A673 (cell line): ENCODE measurements at regions not wholly inside any gene's neighbourhood (a gene's known extent, or its start where the extent isn't known, plus 50 kb on each side); places are given as distances from the start of the nearest gene placed in this dataset.

Experiments
- BruUV-seq: library from RNA; stranded (reverse); fragments of 400-500 nt; replicated peaks from 2 replicates; lab custom pipeline; 2021; lab: Mats Ljungman, UMichigan
- CTCF ChIA-PET: fragments of 300-600 bp; sonication (Branson Sonifier 250); formaldehyde crosslinking; loops from one replicate; lab custom pipeline; 2022; ENCODE audit warnings: antibody characterized with exemption; lab: Charles Lee
- POLR2A ChIA-PET: fragments of 300-600 bp; sonication (Branson Sonifier 250); formaldehyde crosslinking; loops from one replicate; lab custom pipeline; 2022; ENCODE audit warnings: antibody characterized with exemption; ENCODE audit not compliant: low non-redundant PET; lab: Charles Lee
- DNase-seq: peaks from one replicate; pipeline ENCODE4 v3.0.0-alpha.2; 2015; ENCODE audit warnings: low spot score
- H3K27ac ChIP-seq: fragments of 200-600 bp; sonication (generic); 2 replicates; pipeline ENCODE4 v1.5.1; 2016; ENCODE audit warnings: mixed run types, low read depth, mild to moderate bottlenecking, mixed read lengths, antibody characterized with exemption, low read length; ENCODE audit not compliant: poor library complexity, severe bottlenecking
- H3K27me3 ChIP-seq: fragments of 200-600 bp; sonication (generic); replicated peaks from 2 replicates; pipeline ENCODE4 v1.6.1; 2017; ENCODE audit warnings: mixed run types, low read depth, mild to moderate bottlenecking, mixed read lengths, antibody characterized with exemption, low read length; ENCODE audit not compliant: insufficient read depth, poor library complexity
- H3K36me3 ChIP-seq: fragments of 200-600 bp; sonication (generic); 2 replicates; pipeline ENCODE4 v1.6.1; 2016; ENCODE audit warnings: mixed run types, mild to moderate bottlenecking, mixed read lengths, antibody characterized with exemption, low read length; ENCODE audit not compliant: insufficient read depth, poor library complexity, severe bottlenecking
- H3K4me1 ChIP-seq: fragments of 200-600 bp; sonication (generic); 2 replicates; pipeline ENCODE4 v1.6.1; 2017; ENCODE audit warnings: mixed run types, mild to moderate bottlenecking, mixed read lengths, antibody characterized with exemption, low read length; ENCODE audit not compliant: insufficient read depth, poor library complexity, severe bottlenecking
- H3K4me3 ChIP-seq: fragments of 200-600 bp; sonication (generic); 2 replicates; pipeline ENCODE4 v1.5.1; 2016; ENCODE audit warnings: low read depth, mixed run types, mild to moderate bottlenecking, mixed read lengths, low read length; ENCODE audit not compliant: poor library complexity, severe bottlenecking
- H3K9me3 ChIP-seq: fragments of 200-600 bp; sonication (generic); 2 replicates; pipeline ENCODE4 v1.6.1; 2016; ENCODE audit warnings: mixed run types, low read depth, mild to moderate bottlenecking, mixed read lengths, antibody characterized with exemption, low read length; ENCODE audit not compliant: poor library complexity, severe bottlenecking
- EZH2 ChIP-seq: fragments of 200-600 bp; sonication (generic); IDR thresholded peaks from 2 replicates; pipeline ENCODE4 v1.6.1; 2017; ENCODE audit warnings: borderline replicate concordance, low read depth, mild to moderate bottlenecking, mixed read lengths, antibody characterized with exemption, low read length; ENCODE audit not compliant: poor library complexity, severe bottlenecking
- intact Hi-C: fragments of 100-400 bp; cut with micrococcal nuclease; formaldehyde crosslinking; loops from one replicate; pipeline ENCODE4 v1.10.0; 2022; ENCODE audit not compliant: unreplicated experiment
- TF ChIP-seq, protein P1 (sequence below): fragments of 300-800, 200-600 bp; sonication (generic); conservative IDR thresholded peaks from 2 replicates; pipeline ENCODE4 v1.5.1; 2017; ENCODE audit warnings: low read depth, mild to moderate bottlenecking, antibody characterized with exemption, low read length, moderate library complexity, mixed read lengths

DNA sequence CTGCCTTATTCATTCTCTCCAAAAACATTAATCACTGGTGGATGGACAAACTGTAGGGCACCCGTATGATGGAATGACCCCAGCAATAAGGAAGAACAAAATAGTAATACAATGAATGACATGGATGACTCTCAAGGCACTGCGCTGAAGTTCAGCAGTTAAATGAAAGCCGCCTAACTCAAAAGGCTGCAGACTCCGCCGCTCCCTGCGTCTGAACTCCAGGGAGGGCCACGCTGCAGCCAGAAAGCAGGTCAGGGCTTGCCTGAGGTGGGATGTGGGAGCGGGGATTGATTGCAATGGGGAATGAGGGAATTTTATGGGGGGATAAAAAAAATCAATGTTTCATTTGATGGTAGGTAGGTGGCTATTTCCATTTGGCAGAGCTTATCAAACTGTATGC, 86.5 kb upstream of the LAPTM4A start:
- intact Hi-C loops: no loop called here
- H3K27ac ChIP-seq: no peak overlapping the region
- H3K36me3 ChIP-seq: no peaks in the 10 kb centered on the region
- H3K4me3 ChIP-seq: no peak overlapping the region
- ChIA-PET CTCF (no interaction called here), POLR2A (no interaction called here)
- H3K4me1 ChIP-seq: no peaks in the 10 kb centered on the region
- no TSS peak for BruUV-seq
- TF ChIP-seq, protein P1, sequence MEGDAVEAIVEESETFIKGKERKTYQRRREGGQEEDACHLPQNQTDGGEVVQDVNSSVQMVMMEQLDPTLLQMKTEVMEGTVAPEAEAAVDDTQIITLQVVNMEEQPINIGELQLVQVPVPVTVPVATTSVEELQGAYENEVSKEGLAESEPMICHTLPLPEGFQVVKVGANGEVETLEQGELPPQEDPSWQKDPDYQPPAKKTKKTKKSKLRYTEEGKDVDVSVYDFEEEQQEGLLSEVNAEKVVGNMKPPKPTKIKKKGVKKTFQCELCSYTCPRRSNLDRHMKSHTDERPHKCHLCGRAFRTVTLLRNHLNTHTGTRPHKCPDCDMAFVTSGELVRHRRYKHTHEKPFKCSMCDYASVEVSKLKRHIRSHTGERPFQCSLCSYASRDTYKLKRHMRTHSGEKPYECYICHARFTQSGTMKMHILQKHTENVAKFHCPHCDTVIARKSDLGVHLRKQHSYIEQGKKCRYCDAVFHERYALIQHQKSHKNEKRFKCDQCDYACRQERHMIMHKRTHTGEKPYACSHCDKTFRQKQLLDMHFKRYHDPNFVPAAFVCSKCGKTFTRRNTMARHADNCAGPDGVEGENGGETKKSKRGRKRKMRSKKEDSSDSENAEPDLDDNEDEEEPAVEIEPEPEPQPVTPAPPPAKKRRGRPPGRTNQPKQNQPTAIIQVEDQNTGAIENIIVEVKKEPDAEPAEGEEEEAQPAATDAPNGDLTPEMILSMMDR: no peak
- no peak for TF ChIP-seq EZH2
- peaks cover 4% of the 10 kb centered on the region for H3K27me3 ChIP-seq
- DNase-seq: no peak
- H3K9me3 ChIP-seq: no peaks in the 10 kb centered on the region

GRCh38 chr2:20137131-20137571, 85.7 kb upstream of the LAPTM4A start:
- Histone ChIP-seq H3K4me1 (no peaks in the 10 kb centered on the region), H3K9me3 (no peaks in the 10 kb centered on the region), H3K27me3 (peaks cover 4% of the 10 kb centered on the region), H3K27ac (no peak overlapping the region), H3K36me3 (no peaks in the 10 kb centered on the region), H3K4me3 (no peak overlapping the region)
- intact Hi-C loops: no loop called here
- ChIA-PET POLR2A (no interaction called here), CTCF (no interaction called here)
- DNase-seq: no peak
- BruUV-seq: no TSS peak
- TF ChIP-seq, protein P1: no peak
- TF ChIP-seq EZH2: no peak

DNA sequence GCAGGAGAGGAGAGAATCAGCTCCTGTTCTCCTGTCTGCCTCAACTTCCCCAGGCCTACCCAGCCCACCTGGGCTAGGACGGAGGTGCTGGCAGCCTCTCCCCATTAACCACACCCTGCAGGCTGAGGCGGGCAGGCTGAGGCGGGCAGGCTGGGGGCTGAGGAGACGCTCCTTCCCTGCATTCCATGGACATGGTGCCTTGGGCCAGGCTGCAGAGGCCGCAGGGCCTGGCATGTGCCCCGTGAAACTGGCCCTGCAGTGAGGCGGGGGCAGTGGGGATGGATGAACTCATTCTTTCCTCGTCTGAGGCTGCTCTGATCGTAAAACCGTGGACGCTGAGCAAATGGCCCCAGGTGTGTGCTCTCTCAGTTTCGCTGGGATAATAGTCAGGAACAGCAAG, 84.7 kb upstream of the LAPTM4A start:
- Histone ChIP-seq H3K4me1 (no peaks in the 10 kb centered on the region), H3K27me3 (peaks cover 4% of the 10 kb centered on the region), H3K9me3 (no peaks in the 10 kb centered on the region), H3K27ac (no peak overlapping the region), H3K4me3 (no peak overlapping the region), H3K36me3 (no peaks in the 10 kb centered on the region)
- no peak for DNase-seq
- intact Hi-C loops: no loop called here
- POLR2A ChIA-PET: no interaction called here
- TF ChIP-seq, protein P1: no peak
- TF ChIP-seq EZH2: no peak
- CTCF ChIA-PET: interaction anchor here (1.0 kb wide), 1 partner anchor 89 kb away, joined by 3 read pairs; no protein-coding TSS in a partner anchor
- BruUV-seq: no TSS peak
